ENCODE measurements at regions not wholly inside any gene's neighbourhood (a gene's known extent, or its start where the extent isn't known, plus 50 kb on each side); places are given as distances from the start of the nearest gene placed in this dataset.
"Not testable (repeated sequence)": the region's sequence is repeated elsewhere in the genome, so short reads cannot be mapped to it uniquely, and the experiment has no call there.

DNA sequence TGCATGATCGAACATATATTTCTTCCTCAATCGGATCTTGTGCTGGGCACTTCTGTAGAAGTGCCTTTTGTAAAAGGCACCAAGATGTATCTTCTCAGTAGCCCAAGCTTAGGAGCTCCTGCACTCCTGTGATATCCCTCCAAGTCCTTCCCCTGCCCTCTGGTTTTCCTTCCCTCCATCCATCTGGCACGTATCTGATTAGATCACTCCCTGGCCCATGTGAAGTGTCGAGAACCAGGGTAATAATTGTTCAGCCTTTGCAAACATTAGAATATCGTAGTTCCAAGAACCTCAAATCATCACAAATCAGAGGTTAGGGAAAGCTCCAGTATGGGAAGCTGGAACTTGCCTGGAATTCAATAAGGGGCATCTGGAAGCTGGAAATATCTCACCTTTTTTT, 221.1 kb upstream of the AUTS2 start:
- ATAC-seq (no peak), DNase-seq (no peak)
- in situ Hi-C loops (cut with MboI; ENCODE audit: low sequenced_read_pairs in 4 of 4) = no loop called here
- H3K27me3 ChIP-seq = no peaks in the 10 kb centered on the region
- no peaks in the 10 kb centered on the region for H3K4me1 ChIP-seq
- H3K27ac ChIP-seq = no peak overlapping the region
- no peaks in the 10 kb centered on the region for H3K9me3 ChIP-seq
- TF ChIP-seq, protein P1, sequence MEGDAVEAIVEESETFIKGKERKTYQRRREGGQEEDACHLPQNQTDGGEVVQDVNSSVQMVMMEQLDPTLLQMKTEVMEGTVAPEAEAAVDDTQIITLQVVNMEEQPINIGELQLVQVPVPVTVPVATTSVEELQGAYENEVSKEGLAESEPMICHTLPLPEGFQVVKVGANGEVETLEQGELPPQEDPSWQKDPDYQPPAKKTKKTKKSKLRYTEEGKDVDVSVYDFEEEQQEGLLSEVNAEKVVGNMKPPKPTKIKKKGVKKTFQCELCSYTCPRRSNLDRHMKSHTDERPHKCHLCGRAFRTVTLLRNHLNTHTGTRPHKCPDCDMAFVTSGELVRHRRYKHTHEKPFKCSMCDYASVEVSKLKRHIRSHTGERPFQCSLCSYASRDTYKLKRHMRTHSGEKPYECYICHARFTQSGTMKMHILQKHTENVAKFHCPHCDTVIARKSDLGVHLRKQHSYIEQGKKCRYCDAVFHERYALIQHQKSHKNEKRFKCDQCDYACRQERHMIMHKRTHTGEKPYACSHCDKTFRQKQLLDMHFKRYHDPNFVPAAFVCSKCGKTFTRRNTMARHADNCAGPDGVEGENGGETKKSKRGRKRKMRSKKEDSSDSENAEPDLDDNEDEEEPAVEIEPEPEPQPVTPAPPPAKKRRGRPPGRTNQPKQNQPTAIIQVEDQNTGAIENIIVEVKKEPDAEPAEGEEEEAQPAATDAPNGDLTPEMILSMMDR (IDR thresholded peaks at IDR 0.05 in 4 of 5, conservative IDR thresholded peaks at IDR 0.05 in 1 of 5) = no peak
- TF ChIP-seq POLR2A (IDR thresholded peaks at IDR 0.05) = no peak
- no peak overlapping the region for H3K4me3 ChIP-seq
- intact Hi-C loops (cut with DNase I; ENCODE audit: low total_unique reads) = no loop called here
- no peaks in the 10 kb centered on the region for H3K36me3 ChIP-seq

DNA sequence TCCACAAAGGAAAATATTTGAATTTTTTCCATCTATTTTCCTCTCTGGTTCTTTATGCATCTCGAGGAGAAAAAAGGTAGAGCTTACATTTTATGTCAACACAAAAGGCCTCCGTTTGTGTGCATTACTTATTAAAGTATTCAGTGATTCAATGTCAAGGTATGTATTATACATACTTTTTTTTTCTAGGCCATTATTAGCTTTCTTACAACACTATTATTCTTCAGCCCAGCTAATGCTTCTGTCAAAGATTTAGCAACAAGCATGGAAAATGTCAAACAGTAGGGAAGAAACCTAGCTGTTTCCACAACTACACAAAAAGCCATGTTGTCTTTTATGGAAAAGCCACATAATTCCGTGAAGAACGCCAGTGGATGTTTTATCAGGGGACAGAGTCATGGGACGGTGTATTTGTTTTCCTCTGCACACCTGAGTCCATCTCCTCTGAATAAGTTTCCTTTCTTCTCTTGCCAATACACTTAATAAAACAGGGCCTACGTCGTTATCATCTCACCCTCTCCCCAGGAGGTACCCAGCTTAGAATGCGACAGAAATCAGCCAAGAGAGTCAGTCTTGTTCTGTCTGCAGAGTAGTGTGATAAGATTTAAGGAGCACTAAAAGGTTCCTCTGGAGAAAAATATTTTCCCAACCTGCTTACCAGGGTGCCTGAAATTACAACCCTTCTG, 209.7 kb upstream of the AUTS2 start:
- Histone ChIP-seq H3K9me3 (no peaks in the 10 kb centered on the region), H3K36me3 (no peaks in the 10 kb centered on the region), H3K4me1 (no peaks in the 10 kb centered on the region), H3K4me3 (no peak overlapping the region), H3K27me3 (no peaks in the 10 kb centered on the region), H3K27ac (no peak overlapping the region)
- ATAC-seq = no peak
- TF ChIP-seq POLR2A (IDR thresholded peaks at IDR 0.05) = no peak
- TF ChIP-seq, protein P1 (IDR thresholded peaks at IDR 0.05 in 4 of 5, conservative IDR thresholded peaks at IDR 0.05 in 1 of 5) = no peak
- no peak for DNase-seq
- intact Hi-C loops (cut with DNase I; ENCODE audit: low total_unique reads) = no loop called here
- in situ Hi-C loops (cut with MboI; ENCODE audit: low sequenced_read_pairs in 4 of 4) = no loop called here

DNA sequence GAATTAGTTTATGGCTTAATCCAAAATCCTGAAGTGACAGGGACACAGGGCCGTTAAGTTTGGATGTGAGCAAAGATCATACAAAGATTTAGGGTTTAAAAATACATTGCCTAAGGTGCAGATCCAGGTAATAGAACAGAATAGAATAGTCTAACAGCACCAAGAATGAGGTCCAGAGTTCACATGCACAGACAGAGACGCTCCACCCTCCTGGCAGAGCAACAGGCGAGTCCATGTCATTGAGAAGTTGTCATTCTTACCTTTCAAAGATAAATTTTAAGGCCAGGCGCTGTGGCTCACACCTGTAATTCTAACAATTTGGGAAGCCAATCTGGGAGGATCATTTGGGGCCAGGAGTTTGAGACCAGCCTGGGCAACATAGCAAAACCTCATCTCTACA, 209.1 kb upstream of the AUTS2 start:
- no peak for ATAC-seq
- H3K27me3 ChIP-seq = no peaks in the 10 kb centered on the region
- DNase-seq = no peak
- H3K36me3 ChIP-seq = no peaks in the 10 kb centered on the region
- H3K4me3 ChIP-seq = no peak overlapping the region
- intact Hi-C loops (cut with DNase I; ENCODE audit: low total_unique reads) (no loop called here), in situ Hi-C loops (cut with MboI; ENCODE audit: low sequenced_read_pairs in 4 of 4) (no loop called here)
- no peaks in the 10 kb centered on the region for H3K9me3 ChIP-seq
- TF ChIP-seq, protein P1 (IDR thresholded peaks at IDR 0.05 in 4 of 5, conservative IDR thresholded peaks at IDR 0.05 in 1 of 5) = no peak
- TF ChIP-seq POLR2A (IDR thresholded peaks at IDR 0.05) = no peak
- no peaks in the 10 kb centered on the region for H3K4me1 ChIP-seq
- H3K27ac ChIP-seq = no peak overlapping the region

DNA sequence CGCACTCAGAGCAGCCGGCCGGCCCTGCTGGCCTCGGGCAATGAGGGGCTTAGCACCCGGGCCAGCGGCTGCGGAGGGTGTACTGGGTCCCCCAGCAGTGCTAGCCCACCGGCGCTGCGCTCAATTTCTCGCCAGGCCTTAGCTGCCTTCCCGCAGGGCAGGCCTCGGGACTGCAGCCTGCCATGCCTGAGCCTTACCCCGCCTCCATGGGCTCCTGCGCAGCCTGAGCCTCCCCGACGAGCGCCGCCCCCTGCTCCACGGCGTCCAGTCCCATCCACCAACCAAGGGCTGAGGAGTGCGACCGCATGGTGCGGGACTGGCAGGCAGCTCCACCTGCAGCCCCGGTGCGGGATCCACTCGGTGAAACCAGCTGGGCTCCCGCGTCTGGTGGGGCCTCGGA, 204.4 kb upstream of the AUTS2 start:
- ATAC-seq; H3K9me3 ChIP-seq; intact Hi-C loops (cut with DNase I; ENCODE audit: low total_unique reads); DNase-seq; in situ Hi-C loops (cut with MboI; ENCODE audit: low sequenced_read_pairs in 4 of 4); H3K27ac ChIP-seq; H3K4me1 ChIP-seq; H3K36me3 ChIP-seq; H3K4me3 ChIP-seq; H3K27me3 ChIP-seq: not testable (repeated sequence)

DNA sequence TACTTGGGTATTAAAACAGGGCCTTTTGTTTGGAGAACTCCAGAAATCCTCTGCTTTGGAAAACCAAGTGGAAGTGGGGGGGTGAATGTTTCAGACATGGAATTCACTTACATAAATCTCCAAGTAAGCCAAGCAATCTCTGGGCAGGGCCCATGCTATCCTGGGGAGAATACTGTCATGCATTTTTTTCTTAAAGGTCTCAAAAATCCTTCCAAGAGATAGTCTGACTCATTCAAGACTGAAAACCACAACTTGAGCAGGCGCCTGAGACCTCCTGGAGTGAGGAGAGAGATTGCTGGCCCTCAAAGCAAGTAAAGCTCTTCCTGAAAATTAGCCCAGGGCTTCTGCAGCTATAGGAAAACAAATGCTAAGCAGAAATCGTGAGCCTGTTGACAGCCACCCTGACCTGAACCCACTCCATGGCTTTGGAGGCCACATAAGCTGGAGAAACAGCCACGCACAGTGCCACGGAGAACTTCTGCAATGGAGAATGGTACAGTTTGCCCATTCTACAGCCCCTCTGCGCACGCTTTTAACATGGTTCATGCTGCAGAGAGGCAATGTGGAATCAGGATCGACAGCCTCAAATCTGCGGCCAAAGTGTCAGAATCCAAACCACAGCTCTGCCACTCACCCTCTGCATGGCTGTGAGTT, 203.1 kb upstream of the AUTS2 start:
- in situ Hi-C loops (cut with MboI; ENCODE audit: low sequenced_read_pairs in 4 of 4) = no loop called here
- intact Hi-C loops (cut with DNase I; ENCODE audit: low total_unique reads) = no loop called here
- no peak for DNase-seq

More for the DNA sequence above, 203.1 kb upstream of the AUTS2 start:
- Histone ChIP-seq H3K27me3 (no peaks in the 10 kb centered on the region), H3K4me1 (no peaks in the 10 kb centered on the region), H3K36me3 (no peaks in the 10 kb centered on the region), H3K4me3 (no peak overlapping the region), H3K27ac (no peak overlapping the region), H3K9me3 (no peaks in the 10 kb centered on the region)
- TF ChIP-seq POLR2A (IDR thresholded peaks at IDR 0.05) = no peak
- TF ChIP-seq, protein P1 (IDR thresholded peaks at IDR 0.05 in 4 of 5, conservative IDR thresholded peaks at IDR 0.05 in 1 of 5) = no peak
- ATAC-seq = no peak

Measured in gastrocnemius medialis (tissue), 4 donors.